HepG2 (cell line): ENCODE measurements at regions not wholly inside any gene's neighbourhood (a gene's known extent, or its start where the extent isn't known, plus 50 kb on each side); places are given as distances from the start of the nearest gene placed in this dataset.

ENCODE experiments used
- FOXA3 ChIP-seq: IDR thresholded peaks from 2 replicates; pipeline ENCODE4 v1.6.1; 2016; ENCODE audit warnings: missing genetic modification reagents, missing compliant biosample characterization
- FOXP4 ChIP-seq: sonication (generic); formaldehyde crosslinking; IDR thresholded peaks from 2 replicates; pipeline ENCODE4 v1.4.0; 2020; ENCODE audit warnings: missing genetic modification reagents
- GLI4 ChIP-seq: sonication (generic); formaldehyde crosslinking; IDR thresholded peaks from 2 replicates; pipeline ENCODE4 v1.5.1; 2020; ENCODE audit warnings: missing genetic modification reagents, mild to moderate bottlenecking, moderate library complexity, borderline replicate concordance
- HNF4G ChIP-seq, 2 experiments: sonication (generic) in 1 of 2; formaldehyde crosslinking in 1 of 2; IDR thresholded peaks; 2 replicates each; pipeline versions ENCODE4 v1.4.0 to v1.6.1; 2011 to 2020; ENCODE audit warnings: borderline replicate concordance in 2 of 2, low read depth in 2 of 2, mild to moderate bottlenecking in 2 of 2, low read length in 1 of 2, missing genetic modification reagents in 1 of 2, moderate library complexity in 1 of 2
- HOXA3 ChIP-seq: sonication (generic); formaldehyde crosslinking; IDR thresholded peaks from 2 replicates; pipeline ENCODE4 v1.5.0; 2020; ENCODE audit warnings: missing genetic modification reagents
- MXD1 ChIP-seq: sonication (generic); formaldehyde crosslinking; IDR thresholded peaks from 2 replicates; pipeline ENCODE4 v1.4.0; 2020; ENCODE audit warnings: mild to moderate bottlenecking, missing genetic modification reagents
- PAXIP1 ChIP-seq: sonication (generic); formaldehyde crosslinking; conservative IDR thresholded peaks from 2 replicates; pipeline ENCODE4 v1.4.0; 2020; ENCODE audit warnings: mild to moderate bottlenecking, missing genetic modification reagents, moderate library complexity
- PHF21A ChIP-seq: sonication (generic); formaldehyde crosslinking; IDR thresholded peaks from 2 replicates; pipeline ENCODE4 v1.5.0; 2020; ENCODE audit warnings: mild to moderate bottlenecking, missing genetic modification reagents
- TFDP1 ChIP-seq: IDR thresholded peaks from 2 replicates; pipeline ENCODE4 v1.6.1; 2016; ENCODE audit warnings: missing compliant biosample characterization, missing genetic modification reagents, borderline replicate concordance
- ZNF326 ChIP-seq: sonication (generic); formaldehyde crosslinking; IDR thresholded peaks from 2 replicates; pipeline ENCODE4 v1.4.0; 2020; ENCODE audit warnings: missing genetic modification reagents, borderline replicate concordance
- ZXDC ChIP-seq: sonication (generic); formaldehyde crosslinking; IDR thresholded peaks from 2 replicates; pipeline ENCODE4 v1.5.0; 2020; ENCODE audit warnings: mild to moderate bottlenecking, missing genetic modification reagents

GRCh38 chr1:213385806-213386324 is 334.8 kb downstream of the RPS6KC1 start (continued):
- peak; percentile 24; the same call in 1 of the 2 replicates for TF ChIP-seq ZXDC
- TF ChIP-seq PAXIP1 (CRISPR knock-in tag): peak; percentile 57; the same call in 1 of the 2 replicates
- no peak for TF ChIP-seq MXD1 (CRISPR knock-in tag)
- peak; percentile 62; the same call in 1 of the 2 replicates for TF ChIP-seq FOXP4 (CRISPR knock-in tag)
- peak; percentile 24; the same call in 1 of the 2 replicates for TF ChIP-seq PHF21A (CRISPR knock-in tag)
- peak; percentile 31; the same call in 1 of the 2 replicates for TF ChIP-seq HNF4G (IDR thresholded peaks at IDR 0.05; ENCODE audit: borderline replicate concordance, low read depth, low read length)
- TF ChIP-seq HNF4G (CRISPR knock-in tag; IDR thresholded peaks at IDR 0.05; ENCODE audit: borderline replicate concordance, low read depth): no peak
- TF ChIP-seq TFDP1 (CRISPR knock-in tag): peak; percentile 15; the same call in 1 of the 2 replicates
- no peak for TF ChIP-seq GLI4 (CRISPR knock-in tag)
- 0 out of 2 replicates have a peak, but pooled peaks have one; percentile 7 for TF ChIP-seq FOXA3 (CRISPR knock-in tag)
- no peak for TF ChIP-seq HOXA3 (CRISPR knock-in tag)
- TF ChIP-seq ZNF326: no peak
